ENCODE measurements at regions not wholly inside any gene's neighbourhood (a gene's known extent, or its start where the extent isn't known, plus 50 kb on each side); places are given as distances from the start of the nearest gene placed in this dataset.

- Mint-ChIP-seq H3K4me1 (no peaks in the 10 kb centered on the region), H3K36me3 (no peaks in the 10 kb centered on the region), H3K27me3 (peaks cover 13 to 41% (median 30%) of the 10 kb centered on the region in 5 donors), H3K4me3 (no peak overlapping the region), H3K9me3 (no peaks in the 10 kb centered on the region), H3K27ac (no peak overlapping the region)
- POLR2A ChIA-PET = interaction anchor here (0.6 kb wide), 1 partner anchor 108 kb away, joined by 3 read pairs; no protein-coding TSS in a partner anchor
- Histone ChIP-seq H3K27ac (ENCODE audit: low read depth, low read length) (no peak overlapping the region), H3K4me3 (ENCODE audit: low read length) (no peak overlapping the region), H3K36me3 (ENCODE audit: control insufficient read depth in 2 of 3, insufficient read depth in 3 of 3, low read length in 3 of 3) (no peaks in the 10 kb centered on the region), H3K27me3 (ENCODE audit: control insufficient read depth in 2 of 2, insufficient read depth in 2 of 2, low read length in 2 of 2) (no peaks in the 10 kb centered on the region), H3K9me3 (ENCODE audit: control insufficient read depth in 2 of 3, low read length in 3 of 3) (no peaks in the 10 kb centered on the region), H3K4me1 (ENCODE audit: control insufficient read depth in 2 of 2, insufficient read depth in 2 of 2, low read length in 2 of 2) (no peaks in the 10 kb centered on the region)
- ATAC-seq = no peak
- no peak for DNase-seq
- intact Hi-C loops (cut with micrococcal nuclease) = no loop called here
- CTCF ChIA-PET = no interaction called here
These were observed 133.7 kb downstream of the RAP2A start for GRCh38 chr13:97567510-97568243.

GRCh38 chr13:97568850-97569249 lies 134.9 kb downstream of the RAP2A start:
- peaks cover 13 to 38% (median 26%) of the 10 kb centered on the region in 5 donors for H3K27me3 Mint-ChIP-seq
- no peaks in the 10 kb centered on the region for H3K4me1 Mint-ChIP-seq
- Histone ChIP-seq H3K4me1 (ENCODE audit: control insufficient read depth in 2 of 2, insufficient read depth in 2 of 2, low read length in 2 of 2) (no peaks in the 10 kb centered on the region), H3K4me3 (ENCODE audit: low read length) (no peak overlapping the region), H3K36me3 (ENCODE audit: control insufficient read depth in 2 of 3, insufficient read depth in 3 of 3, low read length in 3 of 3) (no peaks in the 10 kb centered on the region), H3K27ac (ENCODE audit: low read depth, low read length) (no peak overlapping the region), H3K27me3 (ENCODE audit: control insufficient read depth in 2 of 2, insufficient read depth in 2 of 2, low read length in 2 of 2) (no peaks in the 10 kb centered on the region), H3K9me3 (ENCODE audit: control insufficient read depth in 2 of 3, low read length in 3 of 3) (no peaks in the 10 kb centered on the region)
- no peak for DNase-seq
- ChIA-PET POLR2A (no interaction called here), CTCF (no interaction called here)
- no peaks in the 10 kb centered on the region for H3K36me3 Mint-ChIP-seq
- intact Hi-C loops (cut with micrococcal nuclease) = no loop called here
- H3K27ac Mint-ChIP-seq = no peak overlapping the region
- H3K4me3 Mint-ChIP-seq = no peak overlapping the region
- no peaks in the 10 kb centered on the region for H3K9me3 Mint-ChIP-seq
- no peak for ATAC-seq

GRCh38 chr13:97569841-97570240 lies 135.9 kb downstream of the RAP2A start:
- no peaks in the 10 kb centered on the region for H3K27me3 ChIP-seq (ENCODE audit: control insufficient read depth in 2 of 2, insufficient read depth in 2 of 2, low read length in 2 of 2)
- intact Hi-C loops (cut with micrococcal nuclease) = no loop called here
- Mint-ChIP-seq H3K27ac (no peak overlapping the region), H3K4me1 (no peaks in the 10 kb centered on the region), H3K9me3 (no peaks in the 10 kb centered on the region), H3K4me3 (no peak overlapping the region), H3K27me3 (peaks cover 12 to 32% (median 24%) of the 10 kb centered on the region in 5 donors), H3K36me3 (no peaks in the 10 kb centered on the region)
- no peak overlapping the region for H3K27ac ChIP-seq (ENCODE audit: low read depth, low read length)
- POLR2A ChIA-PET = no interaction called here
- no peaks in the 10 kb centered on the region for H3K9me3 ChIP-seq (ENCODE audit: control insufficient read depth in 2 of 3, low read length in 3 of 3)
- CTCF ChIA-PET = no interaction called here
- ATAC-seq = no peak
- no peaks in the 10 kb centered on the region for H3K36me3 ChIP-seq (ENCODE audit: control insufficient read depth in 2 of 3, insufficient read depth in 3 of 3, low read length in 3 of 3)
- DNase-seq = no peak
- H3K4me1 ChIP-seq (ENCODE audit: control insufficient read depth in 2 of 2, insufficient read depth in 2 of 2, low read length in 2 of 2) = no peaks in the 10 kb centered on the region
- no peak overlapping the region for H3K4me3 ChIP-seq (ENCODE audit: low read length)

- H3K36me3 Mint-ChIP-seq = no peaks in the 10 kb centered on the region
These were observed 136.5 kb downstream of the RAP2A start for GRCh38 chr13:97570442-97570841.

GRCh38 chr13:97573011-97573410 lies 139.0 kb downstream of the RAP2A start:
- no peak overlapping the region for H3K4me3 Mint-ChIP-seq
- Histone ChIP-seq H3K36me3 (ENCODE audit: control insufficient read depth in 2 of 3, insufficient read depth in 3 of 3, low read length in 3 of 3) (no peaks in the 10 kb centered on the region), H3K4me1 (ENCODE audit: control insufficient read depth in 2 of 2, insufficient read depth in 2 of 2, low read length in 2 of 2) (no peaks in the 10 kb centered on the region), H3K4me3 (ENCODE audit: low read length) (no peak overlapping the region), H3K9me3 (ENCODE audit: control insufficient read depth in 2 of 3, low read length in 3 of 3) (no peaks in the 10 kb centered on the region), H3K27ac (ENCODE audit: low read depth, low read length) (no peak overlapping the region), H3K27me3 (ENCODE audit: control insufficient read depth in 2 of 2, insufficient read depth in 2 of 2, low read length in 2 of 2) (no peaks in the 10 kb centered on the region)
- ATAC-seq = no peak
- POLR2A ChIA-PET = no interaction called here
- H3K27ac Mint-ChIP-seq = no peak overlapping the region
- no peaks in the 10 kb centered on the region for H3K4me1 Mint-ChIP-seq
- DNase-seq = no peak
- H3K27me3 Mint-ChIP-seq = peaks cover 9 to 18% (median 15%) of the 10 kb centered on the region in 5 donors
- CTCF ChIA-PET = no interaction called here
- no peaks in the 10 kb centered on the region for H3K36me3 Mint-ChIP-seq
- H3K9me3 Mint-ChIP-seq = peaks cover 0 to 2% (median 0%) of the 10 kb centered on the region in 11 donors
- intact Hi-C loops (cut with micrococcal nuclease) = no loop called here

More at GRCh38 chr13:97570442-97570841, 136.5 kb downstream of the RAP2A start:
- ATAC-seq = no peak
- H3K27me3 ChIP-seq (ENCODE audit: control insufficient read depth in 2 of 2, insufficient read depth in 2 of 2, low read length in 2 of 2) = no peaks in the 10 kb centered on the region
- no peaks in the 10 kb centered on the region for H3K9me3 ChIP-seq (ENCODE audit: control insufficient read depth in 2 of 3, low read length in 3 of 3)
- POLR2A ChIA-PET = no interaction called here
- DNase-seq = no peak
- Mint-ChIP-seq H3K27me3 (peaks cover 14 to 29% (median 19%) of the 10 kb centered on the region in 5 donors), H3K4me1 (no peaks in the 10 kb centered on the region), H3K27ac (no peak overlapping the region), H3K9me3 (no peaks in the 10 kb centered on the region), H3K4me3 (no peak overlapping the region)
- H3K36me3 ChIP-seq (ENCODE audit: control insufficient read depth in 2 of 3, insufficient read depth in 3 of 3, low read length in 3 of 3) = no peaks in the 10 kb centered on the region
- no peak overlapping the region for H3K4me3 ChIP-seq (ENCODE audit: low read length)
- intact Hi-C loops (cut with micrococcal nuclease) = no loop called here
- CTCF ChIA-PET = no interaction called here
- H3K27ac ChIP-seq (ENCODE audit: low read depth, low read length) = no peak overlapping the region
- no peaks in the 10 kb centered on the region for H3K4me1 ChIP-seq (ENCODE audit: control insufficient read depth in 2 of 2, insufficient read depth in 2 of 2, low read length in 2 of 2)

GRCh38 chr13:97574926-97575325 lies 141.0 kb downstream of the RAP2A start:
- Mint-ChIP-seq H3K27me3 (peaks cover 6 to 18% (median 12%) of the 10 kb centered on the region in 5 donors), H3K27ac (no peak overlapping the region), H3K36me3 (no peaks in the 10 kb centered on the region), H3K4me3 (no peak overlapping the region), H3K9me3 (peaks cover 0 to 2% (median 0%) of the 10 kb centered on the region in 11 donors), H3K4me1 (no peaks in the 10 kb centered on the region)
- Histone ChIP-seq H3K4me3 (ENCODE audit: low read length) (no peak overlapping the region), H3K27me3 (ENCODE audit: control insufficient read depth in 2 of 2, insufficient read depth in 2 of 2, low read length in 2 of 2) (no peaks in the 10 kb centered on the region), H3K4me1 (ENCODE audit: control insufficient read depth in 2 of 2, insufficient read depth in 2 of 2, low read length in 2 of 2) (no peaks in the 10 kb centered on the region), H3K9me3 (ENCODE audit: control insufficient read depth in 2 of 3, low read length in 3 of 3) (no peaks in the 10 kb centered on the region), H3K27ac (ENCODE audit: low read depth, low read length) (no peak overlapping the region), H3K36me3 (ENCODE audit: control insufficient read depth in 2 of 3, insufficient read depth in 3 of 3, low read length in 3 of 3) (no peaks in the 10 kb centered on the region)
- CTCF ChIA-PET = no interaction called here
- intact Hi-C loops (cut with micrococcal nuclease) = loop anchor here in 1 of 2 donors (5.0 kb wide), 1 partner anchor 463 kb away; no protein-coding TSS in a partner anchor
- DNase-seq = no peak
- no peak for ATAC-seq
- POLR2A ChIA-PET = no interaction called here

- intact Hi-C loops (cut with micrococcal nuclease) = loop anchor here in 1 of 2 donors (5.0 kb wide), 1 partner anchor 465 kb away; no protein-coding TSS in a partner anchor
- Mint-ChIP-seq H3K27me3 (peaks cover 0 to 18% (median 14%) of the 10 kb centered on the region in 5 donors), H3K27ac (no peak overlapping the region), H3K4me1 (peaks cover 0 to 3% (median 0%) of the 10 kb centered on the region in 7 donors), H3K4me3 (no peak overlapping the region), H3K9me3 (peaks cover 0 to 2% (median 0%) of the 10 kb centered on the region in 11 donors), H3K36me3 (no peaks in the 10 kb centered on the region)
- ATAC-seq = no peak
- no peaks in the 10 kb centered on the region for H3K36me3 ChIP-seq (ENCODE audit: control insufficient read depth in 2 of 3, insufficient read depth in 3 of 3, low read length in 3 of 3)
- no peaks in the 10 kb centered on the region for H3K9me3 ChIP-seq (ENCODE audit: control insufficient read depth in 2 of 3, low read length in 3 of 3)
- no peaks in the 10 kb centered on the region for H3K4me1 ChIP-seq (ENCODE audit: control insufficient read depth in 2 of 2, insufficient read depth in 2 of 2, low read length in 2 of 2)
- no peak for DNase-seq
- ChIA-PET CTCF (no interaction called here), POLR2A (no interaction called here)
- no peaks in the 10 kb centered on the region for H3K27me3 ChIP-seq (ENCODE audit: control insufficient read depth in 2 of 2, insufficient read depth in 2 of 2, low read length in 2 of 2)
- H3K4me3 ChIP-seq (ENCODE audit: low read length) = no peak overlapping the region
- H3K27ac ChIP-seq (ENCODE audit: low read depth, low read length) = no peak overlapping the region
These were observed 143.1 kb downstream of the RAP2A start for GRCh38 chr13:97577026-97577425.

Data from naive thymus-derived CD4-positive, alpha-beta T cell (primary cell).